Osteocyte (in vitro differentiated cells): ENCODE measurements at regions not wholly inside any gene's neighbourhood (a gene's known extent, or its start where the extent isn't known, plus 50 kb on each side); places are given as distances from the start of the nearest gene placed in this dataset.

Source experiments
- DNase-seq: peaks from one replicate; pipeline ENCODE4 v3.0.0; 2021; ENCODE audit warnings: mixed read lengths; ENCODE audit not compliant: unreplicated experiment; ENCODE audit errors: extremely low spot score
- H3K27ac Mint-ChIP-seq: one replicate; pipeline ENCODE4 v1.8.0; 2021; ENCODE audit warnings: mild to moderate bottlenecking, mixed read lengths; ENCODE audit not compliant: unreplicated experiment
- H3K27me3 Mint-ChIP-seq: one replicate; pipeline ENCODE4 v1.8.0; 2021; ENCODE audit warnings: mixed read lengths; ENCODE audit not compliant: unreplicated experiment
- H3K36me3 Mint-ChIP-seq: one replicate; pipeline ENCODE4 v1.8.0; 2021; ENCODE audit warnings: mixed read lengths; ENCODE audit not compliant: unreplicated experiment
- H3K4me1 Mint-ChIP-seq: one replicate; pipeline ENCODE4 v1.8.0; 2021; ENCODE audit warnings: mixed read lengths; ENCODE audit not compliant: unreplicated experiment
- H3K4me3 Mint-ChIP-seq: one replicate; pipeline ENCODE4 v1.8.0; 2021; ENCODE audit warnings: mild to moderate bottlenecking, moderate library complexity, mixed read lengths; ENCODE audit not compliant: unreplicated experiment
- H3K9me3 Mint-ChIP-seq: one replicate; pipeline ENCODE4 v1.8.0; 2021; ENCODE audit warnings: mixed read lengths; ENCODE audit not compliant: unreplicated experiment
- TF ChIP-seq, protein P1 (sequence below): fragments of 200-600 bp; sonication (generic); IDR thresholded peaks from 2 replicates; pipeline ENCODE4 v1.5.0; 2021; ENCODE audit warnings: antibody characterized with exemption, mild to moderate bottlenecking, moderate library complexity

DNA sequence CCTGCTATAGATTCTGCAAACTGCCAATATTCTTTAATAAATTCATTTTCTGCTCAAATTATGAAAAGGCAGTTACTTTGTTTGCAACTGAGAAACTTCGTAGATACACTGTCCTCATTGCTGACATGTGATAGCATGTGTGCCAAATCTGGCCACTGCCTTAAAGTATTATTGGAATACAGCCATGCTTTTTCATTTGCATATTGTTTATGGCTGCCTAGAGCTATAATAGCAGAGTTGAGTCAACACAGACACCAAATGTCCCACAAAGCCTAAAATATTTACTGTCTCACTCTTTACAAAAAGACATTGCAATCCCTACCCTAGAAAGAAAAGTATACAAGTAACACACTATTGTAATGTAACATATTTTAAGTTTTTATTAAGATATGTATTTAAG lies 647.4 kb downstream of the XPNPEP1 start:
- no peak for DNase-seq
- TF ChIP-seq, protein P1, sequence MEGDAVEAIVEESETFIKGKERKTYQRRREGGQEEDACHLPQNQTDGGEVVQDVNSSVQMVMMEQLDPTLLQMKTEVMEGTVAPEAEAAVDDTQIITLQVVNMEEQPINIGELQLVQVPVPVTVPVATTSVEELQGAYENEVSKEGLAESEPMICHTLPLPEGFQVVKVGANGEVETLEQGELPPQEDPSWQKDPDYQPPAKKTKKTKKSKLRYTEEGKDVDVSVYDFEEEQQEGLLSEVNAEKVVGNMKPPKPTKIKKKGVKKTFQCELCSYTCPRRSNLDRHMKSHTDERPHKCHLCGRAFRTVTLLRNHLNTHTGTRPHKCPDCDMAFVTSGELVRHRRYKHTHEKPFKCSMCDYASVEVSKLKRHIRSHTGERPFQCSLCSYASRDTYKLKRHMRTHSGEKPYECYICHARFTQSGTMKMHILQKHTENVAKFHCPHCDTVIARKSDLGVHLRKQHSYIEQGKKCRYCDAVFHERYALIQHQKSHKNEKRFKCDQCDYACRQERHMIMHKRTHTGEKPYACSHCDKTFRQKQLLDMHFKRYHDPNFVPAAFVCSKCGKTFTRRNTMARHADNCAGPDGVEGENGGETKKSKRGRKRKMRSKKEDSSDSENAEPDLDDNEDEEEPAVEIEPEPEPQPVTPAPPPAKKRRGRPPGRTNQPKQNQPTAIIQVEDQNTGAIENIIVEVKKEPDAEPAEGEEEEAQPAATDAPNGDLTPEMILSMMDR = no peak
- Mint-ChIP-seq H3K4me1 (no peaks in the 10 kb centered on the region), H3K27ac (no peak overlapping the region), H3K27me3 (peaks cover 3% of the 10 kb centered on the region), H3K36me3 (no peaks in the 10 kb centered on the region), H3K9me3 (no peaks in the 10 kb centered on the region), H3K4me3 (no peak overlapping the region)

DNA sequence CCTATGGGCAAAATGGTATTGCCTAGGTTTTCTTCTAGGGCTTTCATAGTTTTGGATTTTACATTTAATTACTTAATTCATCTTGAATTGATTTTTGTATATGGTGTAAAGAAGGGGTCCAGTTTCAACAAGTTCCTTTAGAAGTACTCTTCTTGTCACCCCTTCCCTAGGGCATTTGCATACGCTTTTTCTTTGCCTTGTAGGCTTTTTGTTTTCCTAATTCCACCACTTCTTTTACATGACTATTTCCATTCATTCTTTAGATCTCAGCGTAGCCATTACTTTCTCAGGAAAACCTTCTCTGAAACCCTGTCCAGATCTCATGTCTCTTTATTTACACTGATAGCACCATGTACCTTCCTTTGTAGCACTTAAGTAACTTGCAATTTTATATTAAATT lies 648.6 kb downstream of the XPNPEP1 start:
- H3K9me3 Mint-ChIP-seq = no peaks in the 10 kb centered on the region
- no peak overlapping the region for H3K4me3 Mint-ChIP-seq
- TF ChIP-seq, protein P1 = no peak
- no peaks in the 10 kb centered on the region for H3K4me1 Mint-ChIP-seq
- H3K36me3 Mint-ChIP-seq = no peaks in the 10 kb centered on the region
- no peak overlapping the region for H3K27ac Mint-ChIP-seq
- DNase-seq = no peak
- peaks cover 3% of the 10 kb centered on the region for H3K27me3 Mint-ChIP-seq

DNA sequence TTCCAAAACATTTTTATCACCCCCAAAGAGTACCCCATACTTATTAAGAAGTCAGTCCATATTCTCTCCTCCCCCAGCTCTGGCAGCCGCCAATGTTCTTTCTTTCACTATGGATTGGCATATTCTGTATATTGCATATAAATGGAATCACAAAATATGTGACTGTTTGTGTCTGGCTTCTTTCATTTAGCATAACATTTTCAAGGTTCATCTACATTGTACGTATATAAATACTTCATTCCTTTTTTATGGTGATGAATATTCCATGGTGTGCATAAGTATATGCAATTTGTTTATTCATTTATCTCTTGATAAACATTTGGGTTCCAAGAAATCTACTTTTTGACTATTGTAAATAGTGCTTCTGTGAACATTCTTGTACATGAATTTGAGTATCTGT lies 653.1 kb downstream of the XPNPEP1 start:
- no peaks in the 10 kb centered on the region for H3K4me1 Mint-ChIP-seq
- no peak overlapping the region for H3K27ac Mint-ChIP-seq
- H3K27me3 Mint-ChIP-seq = peaks cover 3% of the 10 kb centered on the region

GRCh38 chr10:109264004-109264403 lies 659.3 kb downstream of the XPNPEP1 start:
- Mint-ChIP-seq H3K27ac (no peak overlapping the region), H3K36me3 (no peaks in the 10 kb centered on the region), H3K27me3 (no peaks in the 10 kb centered on the region), H3K4me3 (no peak overlapping the region), H3K9me3 (peaks cover 6% of the 10 kb centered on the region), H3K4me1 (no peaks in the 10 kb centered on the region)
- TF ChIP-seq, protein P1 = no peak
- DNase-seq = no peak

More for the DNA sequence above, 653.1 kb downstream of the XPNPEP1 start:
- TF ChIP-seq, protein P1 = no peak
- Mint-ChIP-seq H3K36me3 (no peaks in the 10 kb centered on the region), H3K4me3 (no peak overlapping the region), H3K9me3 (peaks cover 6% of the 10 kb centered on the region)
- no peak for DNase-seq

- Mint-ChIP-seq H3K4me1 (no peaks in the 10 kb centered on the region), H3K4me3 (no peak overlapping the region), H3K9me3 (no peaks in the 10 kb centered on the region), H3K27ac (no peak overlapping the region), H3K36me3 (no peaks in the 10 kb centered on the region), H3K27me3 (no peaks in the 10 kb centered on the region)
- DNase-seq = no peak
- TF ChIP-seq, protein P1 = no peak
Measured at GRCh38 chr10:109261231-109261630, 662.1 kb downstream of the XPNPEP1 start.
